AG04449 (cell line): ENCODE measurements at regions not wholly inside any gene's neighbourhood (a gene's known extent, or its start where the extent isn't known, plus 50 kb on each side); places are given as distances from the start of the nearest gene placed in this dataset.
A peak's percentile ranks its signal among the peaks of the same experiment; 100 is the strongest.

Experiments
- CTCF ChIA-PET: fragments of 350-600 bp; formaldehyde crosslinking; extraction: SDS; loops from one replicate; lab custom pipeline; 2021; ENCODE audit warnings: antibody characterized with exemption; lab: Yijun Ruan, JAX
- POLR2A ChIA-PET: fragments of 400-600, 350-600 bp; formaldehyde crosslinking; extraction: SDS; loops from one replicate; lab custom pipeline; 2020; ENCODE audit warnings: antibody characterized with exemption, inconsistent platforms; lab: Yijun Ruan, JAX
- DNase-seq: peaks from one replicate; pipeline ENCODE4 v3.0.0-alpha.2; 2010; ENCODE audit warnings: low read depth, low spot score
- H3K4me3 ChIP-seq: 2 replicates; pipeline ENCODE4 v1.5.1; 2011; ENCODE audit warnings: low read depth, mild to moderate bottlenecking, control low read depth, low read length
- CTCF ChIP-seq: IDR thresholded peaks from one replicate; pipeline ENCODE4 v1.5.1; 2011; ENCODE audit warnings: mild to moderate bottlenecking, moderate library complexity, low read length, control low read depth, inconsistent platforms; ENCODE audit not compliant: insufficient read depth; ENCODE audit errors: missing control alignments

- no peak overlapping the region for H3K4me3 ChIP-seq
- ChIA-PET CTCF (interaction anchor here (1.5 to 2.6 kb wide), 2 partner anchors 24 to 205 kb away, joined by 4 to 10 read pairs; no protein-coding TSS in a partner anchor), POLR2A (no interaction called here)
- TF ChIP-seq CTCF, result no peak
- no peak for DNase-seq
Observed at GRCh38 chr17:14950686-14951085, 314.4 kb downstream of the PMP22 start.

GRCh38 chr17:14950216-14950615 lies 314.9 kb downstream of the PMP22 start:
- DNase-seq, result peak; percentile 65
- TF ChIP-seq CTCF, result no peak
- no peak overlapping the region for H3K4me3 ChIP-seq
- CTCF ChIA-PET, result interaction anchor here (1.1 to 2.6 kb wide), 3 partner anchors 8 to 206 kb away, joined by 4 to 10 read pairs (median 7); no protein-coding TSS in a partner anchor
- POLR2A ChIA-PET, result no interaction called here

GRCh38 chr17:14947671-14948070 lies 317.5 kb downstream of the PMP22 start:
- ChIA-PET CTCF (interaction anchor here (1.2 to 1.5 kb wide), 3 partner anchors 9 to 266 kb away, joined by 3 to 4 read pairs (median 3); no protein-coding TSS in a partner anchor), POLR2A (no interaction called here)
- no peak for TF ChIP-seq CTCF
- H3K4me3 ChIP-seq, result no peak overlapping the region
- no peak for DNase-seq

GRCh38 chr17:14946481-14946880 lies 318.6 kb downstream of the PMP22 start:
- H3K4me3 ChIP-seq, result no peak overlapping the region
- TF ChIP-seq CTCF, result no peak
- no peak for DNase-seq
- ChIA-PET POLR2A (no interaction called here), CTCF (no interaction called here)

- TF ChIP-seq CTCF, result no peak
- no peak overlapping the region for H3K4me3 ChIP-seq
- POLR2A ChIA-PET, result no interaction called here
- no peak for DNase-seq
- CTCF ChIA-PET, result interaction anchor here (1.1 to 9.4 kb wide), 3 partner anchors 16 to 640 kb away, joined by 3 to 70 read pairs (median 5); no protein-coding TSS in a partner anchor
Observed at GRCh38 chr17:14942526-14943190, 322.5 kb downstream of the PMP22 start.

- no peak for DNase-seq
- TF ChIP-seq CTCF, result no peak
- no peak overlapping the region for H3K4me3 ChIP-seq
- ChIA-PET POLR2A (no interaction called here), CTCF (interaction anchor here (9.4 kb wide), 1 partner anchor 14 kb away, joined by 70 read pairs; no protein-coding TSS in a partner anchor)
Observed at GRCh38 chr17:14940938-14941265, 324.2 kb downstream of the PMP22 start.
